A673 (cell line): ENCODE measurements at regions not wholly inside any gene's neighbourhood (a gene's known extent, or its start where the extent isn't known, plus 50 kb on each side); places are given as distances from the start of the nearest gene placed in this dataset.

Source experiments
- EZH2 ChIP-seq: fragments of 200-600 bp; sonication (generic); IDR thresholded peaks from 2 replicates; pipeline ENCODE4 v1.6.1; 2017; ENCODE audit warnings: borderline replicate concordance, low read depth, mild to moderate bottlenecking, mixed read lengths, antibody characterized with exemption, low read length; ENCODE audit not compliant: poor library complexity, severe bottlenecking
- TF ChIP-seq, protein P1 (sequence below): fragments of 300-800, 200-600 bp; sonication (generic); conservative IDR thresholded peaks from 2 replicates; pipeline ENCODE4 v1.5.1; 2017; ENCODE audit warnings: low read depth, mild to moderate bottlenecking, antibody characterized with exemption, low read length, moderate library complexity, mixed read lengths

DNA sequence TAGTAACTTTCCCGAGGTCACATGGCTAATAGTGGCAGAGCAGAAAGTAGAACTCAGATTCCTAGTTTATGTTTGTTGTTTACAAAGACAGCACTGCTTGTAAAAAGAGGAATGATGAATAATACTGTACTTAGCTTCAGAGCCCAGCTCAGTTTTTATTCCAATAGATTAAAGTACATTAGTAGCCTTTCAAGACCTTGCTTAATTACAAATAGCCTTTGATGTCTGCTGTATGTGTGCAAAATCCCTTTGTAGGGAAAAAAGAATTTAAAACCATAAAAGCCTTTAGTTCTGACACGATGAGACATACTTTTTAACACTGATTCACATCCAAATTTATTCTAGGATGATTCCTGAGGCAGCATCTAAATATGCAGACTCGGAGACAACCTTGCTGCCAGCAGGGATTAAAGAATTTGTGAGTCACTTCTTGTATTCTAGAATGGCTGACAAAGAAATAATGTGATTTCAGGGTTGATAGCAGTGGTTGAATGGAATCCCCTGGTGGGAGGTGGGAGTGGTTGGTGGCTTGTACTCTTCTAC, 324.2 kb upstream of the TGFBR2 start:
- TF ChIP-seq, protein P1, sequence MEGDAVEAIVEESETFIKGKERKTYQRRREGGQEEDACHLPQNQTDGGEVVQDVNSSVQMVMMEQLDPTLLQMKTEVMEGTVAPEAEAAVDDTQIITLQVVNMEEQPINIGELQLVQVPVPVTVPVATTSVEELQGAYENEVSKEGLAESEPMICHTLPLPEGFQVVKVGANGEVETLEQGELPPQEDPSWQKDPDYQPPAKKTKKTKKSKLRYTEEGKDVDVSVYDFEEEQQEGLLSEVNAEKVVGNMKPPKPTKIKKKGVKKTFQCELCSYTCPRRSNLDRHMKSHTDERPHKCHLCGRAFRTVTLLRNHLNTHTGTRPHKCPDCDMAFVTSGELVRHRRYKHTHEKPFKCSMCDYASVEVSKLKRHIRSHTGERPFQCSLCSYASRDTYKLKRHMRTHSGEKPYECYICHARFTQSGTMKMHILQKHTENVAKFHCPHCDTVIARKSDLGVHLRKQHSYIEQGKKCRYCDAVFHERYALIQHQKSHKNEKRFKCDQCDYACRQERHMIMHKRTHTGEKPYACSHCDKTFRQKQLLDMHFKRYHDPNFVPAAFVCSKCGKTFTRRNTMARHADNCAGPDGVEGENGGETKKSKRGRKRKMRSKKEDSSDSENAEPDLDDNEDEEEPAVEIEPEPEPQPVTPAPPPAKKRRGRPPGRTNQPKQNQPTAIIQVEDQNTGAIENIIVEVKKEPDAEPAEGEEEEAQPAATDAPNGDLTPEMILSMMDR: no peak
- no peak for TF ChIP-seq EZH2
